ENCODE measurements at regions not wholly inside any gene's neighbourhood (a gene's known extent, or its start where the extent isn't known, plus 50 kb on each side); places are given as distances from the start of the nearest gene placed in this dataset.
A peak's percentile ranks its signal among the peaks of the same experiment; 100 is the strongest.

GRCh38 chr14:73800970-73801515, 50.6 kb upstream of the PTGR2 start:
- DNase-seq = no peak

- no peak for DNase-seq
Measured at GRCh38 chr14:73797543-73798265, 53.9 kb upstream of the PTGR2 start.

GRCh38 chr14:73796893-73797542, 54.6 kb upstream of the PTGR2 start:
- no peak for DNase-seq

DNA sequence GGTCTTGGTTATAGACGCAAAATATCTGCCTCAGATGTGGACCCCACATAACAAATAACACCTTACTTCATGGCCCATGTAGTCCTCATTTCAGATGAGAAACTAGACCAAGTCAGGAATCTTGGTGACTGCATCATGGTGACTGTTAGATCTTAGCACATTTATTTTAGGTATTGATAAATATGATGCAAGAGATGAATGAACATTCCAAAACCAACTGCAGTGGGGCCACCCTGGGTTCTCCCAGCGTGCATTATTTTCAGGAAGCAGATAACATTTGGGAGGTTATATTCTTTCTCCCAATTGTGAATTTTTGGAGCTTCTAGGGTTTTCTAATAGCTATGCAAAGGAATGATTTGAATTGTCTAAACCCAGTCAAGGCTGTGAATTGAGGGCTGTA, 55.2 kb upstream of the PTGR2 start:
- DNase-seq = no peak

DNA sequence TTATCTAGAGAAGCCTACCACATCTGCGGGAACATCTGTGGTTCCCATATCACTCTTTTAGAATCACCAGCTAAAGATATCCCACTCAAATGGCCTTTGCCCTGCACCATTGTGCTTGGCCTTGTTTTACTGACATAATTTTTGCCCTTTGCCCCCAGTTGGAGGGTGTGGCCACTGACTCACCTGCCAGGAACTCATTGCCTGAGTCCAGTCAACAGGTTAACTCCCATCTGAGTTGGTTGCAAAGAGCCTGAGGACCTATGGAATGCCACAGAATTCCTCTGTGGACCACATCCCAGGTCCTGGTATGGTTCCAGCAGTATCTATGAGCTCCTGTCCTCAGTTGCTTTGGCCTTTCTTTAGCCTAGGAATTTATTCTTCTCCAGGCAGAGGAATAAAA, 55.7 kb upstream of the PTGR2 start:
- DNase-seq = no peak

DNA sequence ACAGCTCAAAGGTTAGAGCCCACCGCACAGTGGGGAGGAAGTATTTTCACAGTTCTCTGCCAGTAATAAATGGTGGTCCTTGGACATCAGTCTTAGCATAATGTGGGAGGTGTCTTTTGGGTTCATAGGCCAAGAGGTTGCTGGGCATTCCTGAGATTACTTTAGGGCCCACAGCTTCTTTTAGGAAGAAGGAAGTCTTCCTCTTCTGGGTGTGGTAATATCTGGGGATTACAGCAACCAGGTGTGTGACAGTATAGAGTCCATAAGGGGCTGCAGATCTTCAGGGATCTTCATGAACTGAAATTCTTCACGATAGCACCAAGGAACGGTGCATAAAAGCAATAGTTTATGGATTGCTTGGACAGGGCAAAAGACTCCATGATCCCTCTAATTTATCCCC, 56.2 kb upstream of the PTGR2 start:
- DNase-seq = no peak

- no peak for DNase-seq
Measured at GRCh38 chr14:73794146-73794545, 57.5 kb upstream of the PTGR2 start.

GRCh38 chr14:73792481-73792880, 59.1 kb upstream of the PTGR2 start:
- DNase-seq = no peak

DNA sequence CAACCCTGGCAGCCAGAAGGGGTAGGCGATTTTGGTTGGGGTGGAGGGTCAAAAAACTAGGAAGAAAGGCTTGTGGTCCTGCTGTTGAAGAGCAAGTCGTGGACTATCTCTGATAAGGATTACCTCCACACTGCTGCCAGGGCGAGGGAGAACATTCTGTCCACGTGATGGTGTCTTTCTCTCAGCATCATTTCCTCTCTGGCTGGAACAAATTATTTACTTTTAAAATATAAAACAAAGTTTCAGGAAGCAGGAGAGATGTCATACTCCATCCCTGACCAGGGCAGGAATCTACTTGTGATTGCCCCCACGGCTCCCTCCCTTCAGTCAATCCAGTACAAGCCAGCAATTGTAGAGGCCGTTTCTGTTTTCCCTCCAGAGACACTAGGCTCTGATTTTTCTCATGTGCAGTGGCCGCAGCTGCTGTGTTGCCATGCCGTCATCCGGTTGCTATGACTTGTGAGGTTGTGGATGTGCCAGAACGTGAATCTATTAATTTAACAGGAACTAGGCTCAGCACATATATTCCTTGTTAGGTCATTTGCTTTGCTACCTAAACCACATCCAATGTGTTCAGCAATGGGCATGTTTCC, 61.5 kb upstream of the PTGR2 start:
- no peak for DNase-seq

DNA sequence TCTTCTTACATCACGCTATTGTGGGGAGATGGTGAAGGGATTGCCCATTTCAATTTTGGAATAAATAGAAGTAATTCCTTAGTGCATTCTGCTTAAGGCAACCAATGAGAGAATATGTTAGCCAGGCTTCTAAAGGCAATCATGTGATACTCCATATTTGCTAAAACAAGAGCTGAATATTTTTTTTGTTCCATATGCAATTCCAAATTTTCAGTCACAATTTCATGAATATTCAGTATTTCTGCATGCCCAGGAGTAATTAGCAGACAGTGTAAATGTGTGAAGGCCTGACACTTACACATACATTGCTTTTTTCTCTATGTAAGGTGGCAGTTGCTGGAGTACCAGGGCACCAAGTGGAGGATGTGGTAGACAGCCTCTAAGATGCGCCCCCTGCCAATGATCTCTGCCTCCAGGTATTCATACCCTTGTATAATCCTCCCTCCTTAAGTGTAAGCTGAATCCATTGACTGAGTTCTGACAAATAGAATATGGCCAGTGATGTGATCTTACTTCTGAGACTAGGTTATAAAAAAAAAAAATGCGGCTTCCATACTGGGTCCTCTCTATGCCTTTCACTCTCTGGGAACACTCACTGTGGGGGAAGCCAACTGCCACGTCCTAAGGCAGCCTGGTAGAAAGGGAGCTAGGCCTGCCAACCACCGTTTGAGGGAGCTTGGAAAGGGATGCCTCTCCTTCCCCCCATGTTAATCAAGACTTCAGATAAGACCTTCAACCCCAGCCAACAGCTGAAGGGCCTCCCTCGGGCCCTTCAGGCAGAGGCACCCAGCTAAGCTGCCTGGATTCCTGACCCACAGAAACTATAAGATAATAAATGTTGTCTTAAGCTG, 62.7 kb upstream of the PTGR2 start:
- DNase-seq = no peak

DNA sequence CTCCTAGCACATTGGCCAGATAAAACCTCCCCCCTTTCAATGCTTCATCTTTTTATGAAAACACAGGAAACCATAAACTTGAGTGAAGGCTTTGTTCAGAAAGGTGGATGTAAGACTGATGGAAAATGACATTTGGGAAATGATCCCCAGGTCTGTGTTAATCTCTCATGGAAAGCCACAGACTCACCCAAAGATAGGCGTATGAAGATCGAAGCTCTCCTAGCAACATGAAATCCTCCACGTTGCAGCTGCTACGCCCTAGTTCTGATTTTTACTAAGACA, 63.4 kb upstream of the PTGR2 start:
- no peak for DNase-seq

- peak; percentile 33 for DNase-seq
Measured at GRCh38 chr14:73787486-73788316, 63.9 kb upstream of the PTGR2 start.

DNA sequence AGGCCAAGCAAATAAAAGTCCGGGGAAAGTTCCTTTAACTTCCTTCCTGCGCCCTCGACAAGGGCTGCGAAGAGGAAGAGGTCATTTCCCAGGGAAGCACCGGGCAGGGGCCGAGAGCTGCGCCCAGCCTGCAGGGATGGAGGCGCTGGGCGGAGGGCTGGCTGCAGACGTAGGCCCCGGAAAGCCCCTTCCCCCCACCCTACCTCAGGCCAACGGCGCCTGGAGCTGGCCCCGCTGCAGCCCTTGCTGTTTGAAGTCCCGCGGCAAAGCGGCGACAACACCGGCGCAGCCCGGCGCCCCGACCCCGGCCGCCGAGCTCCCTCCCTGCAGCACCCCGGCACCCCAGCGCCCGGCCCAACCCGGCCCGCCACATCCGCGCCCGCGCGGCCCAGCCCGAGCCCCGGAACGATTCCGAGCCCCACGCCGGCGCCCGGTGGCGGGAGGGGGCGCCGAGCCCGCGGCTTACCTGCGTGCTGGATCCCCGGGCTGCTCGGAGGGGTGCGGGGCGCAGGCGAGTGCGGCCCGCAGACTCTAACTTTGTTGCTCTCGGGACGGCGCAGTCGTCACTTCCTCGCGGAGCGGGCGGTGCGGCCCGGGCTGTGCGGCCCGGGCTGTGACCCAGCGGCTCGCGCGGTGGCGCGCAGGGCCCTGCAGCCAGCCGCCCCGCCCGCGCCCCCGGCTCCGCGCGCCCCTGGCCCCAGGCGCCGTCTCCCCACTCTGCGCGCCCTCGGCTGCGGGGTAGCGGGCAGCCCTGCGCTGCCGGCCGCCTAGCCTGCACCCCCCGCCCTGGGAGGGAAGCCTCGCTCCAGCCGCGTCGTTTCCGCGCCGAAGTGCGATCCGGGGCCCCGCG, 64.8 kb upstream of the PTGR2 start:
- DNase-seq = peak; percentile 53

- DNase-seq = peak; percentile 46
Measured at GRCh38 chr14:73785834-73786635, 65.6 kb upstream of the PTGR2 start.

DNA sequence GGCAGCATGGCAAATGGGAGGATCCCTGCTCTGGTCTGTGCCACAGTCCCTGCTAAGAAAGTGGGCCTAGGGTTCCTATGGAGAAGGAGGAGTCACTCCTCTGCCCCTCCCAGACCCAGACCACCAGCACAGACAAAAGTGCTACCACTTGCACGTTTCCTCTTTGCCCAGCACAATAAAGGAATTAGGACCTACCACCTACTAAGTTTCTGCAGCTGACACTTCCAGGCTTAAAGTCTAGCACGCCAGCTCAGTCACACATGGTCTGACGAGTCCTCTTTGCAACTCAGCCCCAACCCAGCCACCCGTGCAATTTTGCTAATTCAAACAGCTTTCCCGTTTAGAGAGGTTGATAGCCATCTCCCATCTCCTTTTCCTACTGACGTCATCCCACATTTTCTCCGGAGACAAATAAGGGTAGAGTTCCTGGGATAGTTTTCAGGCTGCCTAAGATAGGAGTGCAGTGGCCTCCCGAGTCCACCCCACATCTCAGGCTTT, 66.2 kb upstream of the PTGR2 start:
- DNase-seq = peak; percentile 29

GRCh38 chr14:73784988-73785313, 66.7 kb upstream of the PTGR2 start:
- DNase-seq = no peak

- no peak for DNase-seq
Measured at GRCh38 chr14:73784181-73784987, 67.2 kb upstream of the PTGR2 start.

DNA sequence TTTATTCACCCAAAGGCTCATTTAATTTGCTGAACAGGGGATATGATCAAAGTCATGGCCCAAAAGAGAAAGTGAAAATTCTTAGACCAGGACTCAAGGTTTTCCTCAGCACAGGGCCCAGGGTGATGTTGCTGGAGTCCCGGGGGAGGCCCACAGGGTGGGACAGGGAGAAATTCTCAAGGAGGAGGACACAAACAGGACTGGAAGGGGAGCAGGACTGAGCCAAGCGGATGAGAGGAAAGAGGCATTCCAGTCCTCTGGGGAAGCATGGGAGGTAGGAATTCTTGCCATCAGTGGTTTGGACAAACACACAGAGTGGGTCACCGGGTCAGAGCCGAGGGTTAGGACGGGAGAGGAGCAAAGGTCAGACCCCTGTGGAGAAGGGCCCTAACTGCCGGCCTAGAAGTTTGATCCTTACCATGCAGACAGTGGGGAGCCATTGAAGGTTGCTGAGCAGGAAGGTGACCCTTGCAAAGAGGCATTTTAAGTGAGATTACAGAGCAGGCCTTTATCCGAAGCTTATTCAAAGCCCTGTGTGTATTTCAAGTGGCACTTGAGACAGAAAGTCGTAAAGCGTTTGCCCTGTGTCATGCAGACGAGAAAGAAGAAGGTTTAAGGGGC, 68.4 kb upstream of the PTGR2 start:
- DNase-seq = no peak

GRCh38 chr14:73782623-73783022, 68.4 kb upstream of the PNMA1 start:
- no peak for DNase-seq
